ENCODE measurements at regions not wholly inside any gene's neighbourhood (a gene's known extent, or its start where the extent isn't known, plus 50 kb on each side); places are given as distances from the start of the nearest gene placed in this dataset.

DNA sequence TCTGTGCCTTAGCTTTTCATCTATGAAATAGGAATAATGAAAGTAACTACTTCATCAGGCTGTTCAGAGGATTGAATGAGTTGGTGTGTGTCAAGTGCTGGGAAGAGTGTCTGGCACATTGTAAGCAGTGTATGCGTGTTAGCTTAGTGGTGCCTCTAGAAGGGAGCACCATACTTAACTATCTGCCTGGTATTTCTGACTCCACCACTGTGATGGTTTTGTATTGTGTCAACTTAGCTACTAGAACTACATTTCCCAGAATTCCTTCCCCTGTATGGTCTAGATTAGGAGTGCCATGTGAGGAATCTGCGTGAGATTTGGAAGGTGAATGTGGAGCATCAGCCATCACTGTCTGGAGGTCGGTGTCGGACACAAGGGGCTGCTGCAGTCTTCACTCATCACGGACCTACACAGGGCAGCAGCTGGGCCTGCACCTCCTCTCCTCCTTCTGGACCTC is 115.4 kb upstream of the GALNT15 start:
- intact Hi-C loops (cut with DNase I), result loop anchor here in 3 of 4 donors (5.0 to 10.0 kb wide), 4 partner anchors 76 to 424 kb away; no protein-coding TSS in a partner anchor
- DNase-seq, result peak in 1 of 5 donors; percentile 17
- no peak for TF ChIP-seq POLR2A (IDR thresholded peaks at IDR 0.05)
- no peak for TF ChIP-seq CTCF (IDR thresholded peaks at IDR 0.05)
- TF ChIP-seq EP300 (IDR thresholded peaks at IDR 0.05), result no peak

DNA sequence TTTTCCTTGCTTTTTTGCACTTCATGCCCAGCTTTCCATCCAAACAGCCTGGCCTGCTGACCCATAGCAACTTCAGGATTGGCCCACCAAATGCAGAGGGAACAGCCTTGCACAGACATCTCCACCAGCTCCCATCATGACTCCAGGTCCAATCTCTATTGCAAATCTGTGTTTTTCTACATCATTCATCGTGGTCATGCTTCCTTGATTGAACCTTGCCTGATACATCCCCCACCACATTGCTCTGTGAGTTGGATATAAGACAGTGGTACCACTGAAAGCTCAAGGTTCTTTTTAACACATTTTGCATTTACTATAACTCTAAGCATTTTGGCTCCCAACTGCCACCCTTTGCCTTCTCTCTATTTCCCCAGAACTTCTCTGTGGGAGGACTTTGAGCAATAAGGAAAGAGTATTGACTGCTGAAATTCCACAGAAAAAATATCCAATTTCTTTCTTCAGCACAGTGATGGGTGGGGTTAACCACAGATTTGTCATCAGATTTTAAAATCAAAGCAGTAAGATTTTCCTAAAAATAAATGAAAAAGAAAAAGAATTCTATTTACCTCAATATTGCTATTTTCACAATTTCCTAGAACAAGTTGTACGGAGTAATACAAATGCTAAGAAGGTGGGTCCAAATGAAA is 114.6 kb upstream of the GALNT15 start:
- TF ChIP-seq CTCF (IDR thresholded peaks at IDR 0.05) (no peak), POLR2A (IDR thresholded peaks at IDR 0.05) (no peak), EP300 (IDR thresholded peaks at IDR 0.05) (no peak)
- H3K9me3 ChIP-seq, result no peaks in the 10 kb centered on the region
- WGBS, 3 donors, result 44 to 49% (median 49%) methylated on average over 2 of the region's 2 CpGs
- peak overlapping the region; percentile 60 to 85 for H3K27ac ChIP-seq
- no peak for DNase-seq
- no peaks in the 10 kb centered on the region for H3K27me3 ChIP-seq
- peaks cover 23% of the 10 kb centered on the region for H3K4me1 ChIP-seq (ENCODE audit: insufficient read depth)
- H3K36me3 ChIP-seq, result no peaks in the 10 kb centered on the region
- no peak overlapping the region for H3K4me3 ChIP-seq
- intact Hi-C loops (cut with DNase I), result loop anchor here in 3 of 4 donors (5.0 to 10.0 kb wide), 4 partner anchors 75 to 425 kb away; no protein-coding TSS in a partner anchor

More for the DNA sequence above, 115.4 kb upstream of the GALNT15 start:
- WGBS, 3 donors, result 89 to 97% (median 95%) methylated on average over 5 of the region's 5 CpGs
- no peaks in the 10 kb centered on the region for H3K27me3 ChIP-seq
- no peaks in the 10 kb centered on the region for H3K36me3 ChIP-seq
- H3K4me1 ChIP-seq (ENCODE audit: insufficient read depth), result peaks cover 25% of the 10 kb centered on the region
- H3K4me3 ChIP-seq, result no peak overlapping the region
- no peaks in the 10 kb centered on the region for H3K9me3 ChIP-seq
- H3K27ac ChIP-seq, result peak overlapping the region; percentile 2 to 85

GRCh38 chr3:16060358-16060852 is 114.1 kb upstream of the GALNT15 start:
- WGBS, 3 donors, result 4 to 9% (median 8%) methylated on average over 4 of the region's 4 CpGs
- TF ChIP-seq POLR2A (IDR thresholded peaks at IDR 0.05) (no peak), CTCF (IDR thresholded peaks at IDR 0.05) (peak in 1 of 3 donors; percentile 8), EP300 (IDR thresholded peaks at IDR 0.05) (peak; percentile 93)
- intact Hi-C loops (cut with DNase I), result no loop called here
- Histone ChIP-seq H3K36me3 (no peaks in the 10 kb centered on the region), H3K27me3 (no peaks in the 10 kb centered on the region), H3K4me3 (no peak overlapping the region), H3K9me3 (no peaks in the 10 kb centered on the region), H3K27ac (peak overlapping the region; percentile 60 to 85), H3K4me1 (ENCODE audit: insufficient read depth) (peaks cover 23% of the 10 kb centered on the region)
- DNase-seq, result peak; percentile 53 to 74 (median 72)

DNA sequence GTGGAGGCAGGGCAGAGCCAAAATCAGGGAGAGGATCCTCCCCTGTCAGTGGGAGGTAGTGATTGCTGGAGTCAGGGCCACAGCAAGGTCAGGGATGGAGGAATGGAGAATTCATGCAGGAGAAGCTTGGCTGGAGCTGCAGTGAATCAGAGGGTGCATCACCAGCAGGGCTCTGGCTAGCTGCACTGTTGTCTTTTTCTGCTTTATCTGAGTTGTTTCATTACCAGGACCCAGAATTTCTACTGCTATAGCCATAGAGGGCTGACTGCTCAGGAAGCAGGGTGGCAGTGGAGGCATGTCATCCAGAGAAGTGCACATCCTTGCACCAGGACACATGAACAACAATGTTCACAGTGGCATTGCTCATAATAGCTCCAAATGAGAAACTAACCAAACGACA is 113.5 kb upstream of the GALNT15 start:
- 10 to 20% (median 16%) methylated on average over 1 of the region's 1 CpG for WGBS, 3 donors
- intact Hi-C loops (cut with DNase I), result no loop called here
- H3K4me3 ChIP-seq, result no peak overlapping the region
- H3K36me3 ChIP-seq, result no peaks in the 10 kb centered on the region
- no peaks in the 10 kb centered on the region for H3K27me3 ChIP-seq
- H3K9me3 ChIP-seq, result no peaks in the 10 kb centered on the region
- peak overlapping the region; percentile 60 to 85 for H3K27ac ChIP-seq
- peak; percentile 71 to 86 (median 78) for DNase-seq
- H3K4me1 ChIP-seq (ENCODE audit: insufficient read depth), result peaks cover 22% of the 10 kb centered on the region
- TF ChIP-seq POLR2A (IDR thresholded peaks at IDR 0.05) (no peak), CTCF (IDR thresholded peaks at IDR 0.05) (no peak), EP300 (IDR thresholded peaks at IDR 0.05) (no peak)
